Stimulated activated CD8-positive, alpha-beta memory T cell treated with anti-CD3 and anti-CD28 coated beads, Interleukin-15, amount 100 ng/mL, for 4 hours (primary cell): ENCODE measurements at regions not wholly inside any gene's neighbourhood (a gene's known extent, or its start where the extent isn't known, plus 50 kb on each side); places are given as distances from the start of the nearest gene placed in this dataset.
"Not testable (repeated sequence)": the region's sequence is repeated elsewhere in the genome, so short reads cannot be mapped to it uniquely, and the experiment has no call there.

ENCODE experiments used
- DNase-seq, 2 donors: peaks; one replicate each; pipeline ENCODE4 v3.0.0-alpha.2; 2020; ENCODE audit warnings: low read depth in 2 of 2

- no peak for DNase-seq
Measured at GRCh38 chr21:28877318-28877884, 115.3 kb downstream of the LTN1 start.

- DNase-seq = no peak
Measured at GRCh38 chr21:28875078-28875477, 117.6 kb downstream of the LTN1 start.

GRCh38 chr21:28872218-28872617 lies 120.5 kb downstream of the LTN1 start:
- DNase-seq = no peak

DNA sequence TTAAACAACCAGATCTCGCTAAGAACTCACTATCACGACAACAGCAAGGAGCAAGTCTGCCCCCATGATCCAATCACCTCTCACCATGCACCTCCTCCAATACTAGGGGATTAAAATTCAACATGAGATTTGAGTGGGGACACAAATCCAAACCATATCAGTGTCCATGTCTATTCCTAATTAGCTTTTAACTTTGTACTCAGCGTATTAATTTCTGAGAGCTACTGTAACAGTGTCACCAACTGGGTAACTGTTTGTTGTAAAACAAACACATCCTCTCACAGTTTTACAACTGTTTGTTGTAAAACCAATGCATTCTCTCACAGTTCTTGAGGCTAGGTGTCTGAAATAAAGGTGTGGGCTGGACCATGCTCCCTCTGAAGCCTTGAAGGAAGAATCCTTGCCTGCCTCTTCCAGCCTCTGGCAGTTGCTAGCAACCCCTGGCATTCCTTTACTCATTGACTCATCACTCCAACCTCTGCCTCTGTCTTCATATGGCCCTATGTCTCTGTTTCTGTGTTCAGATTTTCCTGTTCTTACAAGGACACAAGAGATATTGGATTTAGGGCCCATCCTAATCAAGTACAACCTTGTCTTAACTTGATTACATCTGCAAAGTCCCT lies 121.2 kb downstream of the LTN1 start:
- DNase-seq = no peak

- DNase-seq = no peak
Measured at GRCh38 chr21:28867401-28867800, 125.3 kb downstream of the LTN1 start.

DNA sequence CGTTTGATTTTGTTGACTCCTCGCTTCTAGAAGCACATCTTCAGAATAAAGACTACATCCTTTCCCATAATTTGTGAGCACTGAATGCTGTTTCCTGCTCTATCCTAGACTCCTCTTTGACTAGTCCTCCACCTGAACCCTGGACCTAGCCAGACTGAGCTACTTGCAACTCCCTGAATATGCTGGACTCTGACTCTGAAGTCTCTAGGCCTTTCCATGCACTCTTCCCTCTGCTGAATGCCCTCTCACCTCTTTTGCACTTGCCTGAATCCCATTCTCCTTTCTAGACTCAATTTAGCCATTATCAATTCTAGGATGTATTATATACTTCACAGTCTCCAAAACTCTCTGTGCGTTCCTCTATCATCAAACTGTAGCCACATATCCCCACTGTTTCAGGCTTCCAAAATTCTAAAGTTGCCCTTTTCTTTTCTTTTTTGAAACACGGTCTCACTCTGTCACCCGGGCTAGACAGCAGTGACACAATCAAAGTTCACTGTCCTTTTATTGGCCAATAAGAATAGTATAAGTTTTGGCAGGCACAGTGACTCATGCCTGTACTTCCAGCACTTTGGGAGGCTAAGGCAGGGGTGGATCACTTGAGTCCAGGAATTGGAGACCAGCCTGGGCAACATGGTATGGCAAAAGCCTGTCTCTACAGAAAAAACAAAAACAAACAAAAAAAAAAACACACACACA lies 127.0 kb downstream of the LTN1 start:
- no peak for DNase-seq

- DNase-seq = no peak
Measured at GRCh38 chr21:28858424-28858823, 134.3 kb downstream of the LTN1 start.

DNA sequence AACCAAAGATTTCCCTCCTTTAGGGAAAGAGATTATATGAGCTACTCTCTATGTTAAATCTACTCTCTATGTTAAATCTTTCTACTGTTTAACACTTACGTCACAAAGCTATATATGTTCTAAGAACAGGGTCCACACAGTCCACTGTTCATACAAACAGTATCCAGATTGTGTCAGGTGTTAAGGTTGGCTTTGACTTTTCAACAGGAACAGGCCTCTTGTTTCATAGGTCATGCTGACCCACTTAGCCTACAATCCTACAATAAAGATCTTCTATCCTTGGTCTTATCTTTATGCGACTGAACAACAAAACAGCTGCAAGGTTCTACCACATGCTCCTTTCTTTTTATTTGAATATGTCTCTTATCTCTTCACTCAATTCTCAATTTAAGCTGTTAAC lies 134.9 kb downstream of the LTN1 start:
- no peak for DNase-seq

DNA sequence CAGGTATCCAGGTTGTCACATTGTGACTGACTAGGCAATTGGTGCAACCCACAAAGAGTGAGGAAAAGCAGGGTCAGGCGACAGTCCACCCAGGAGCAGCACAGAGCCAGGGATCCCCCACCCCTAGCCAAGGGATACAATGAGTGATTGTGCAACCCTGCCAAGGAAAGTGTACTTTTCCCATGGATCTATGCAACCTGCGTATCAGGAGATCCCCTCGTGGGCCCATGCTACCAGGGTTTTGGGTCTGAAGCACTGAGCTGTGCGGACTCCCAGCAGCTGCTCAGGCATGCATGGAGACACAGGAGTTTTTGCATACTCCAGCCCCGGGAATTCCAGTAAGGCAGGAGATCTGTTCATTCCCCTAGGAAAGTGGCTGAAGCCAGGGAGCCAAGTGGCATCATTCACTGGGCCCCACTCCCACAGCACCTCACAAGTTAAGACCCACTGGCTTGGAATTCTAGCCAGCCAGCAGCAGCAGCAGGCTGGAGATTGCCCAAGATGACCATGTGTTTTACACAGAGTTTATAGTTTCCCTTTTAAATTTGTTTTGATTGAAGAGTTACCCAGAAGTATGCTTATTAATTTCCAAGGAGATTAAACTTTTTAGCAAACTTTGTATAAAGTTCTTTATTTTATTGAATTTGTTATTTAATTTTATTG lies 136.0 kb downstream of the LTN1 start:
- no peak for DNase-seq

DNA sequence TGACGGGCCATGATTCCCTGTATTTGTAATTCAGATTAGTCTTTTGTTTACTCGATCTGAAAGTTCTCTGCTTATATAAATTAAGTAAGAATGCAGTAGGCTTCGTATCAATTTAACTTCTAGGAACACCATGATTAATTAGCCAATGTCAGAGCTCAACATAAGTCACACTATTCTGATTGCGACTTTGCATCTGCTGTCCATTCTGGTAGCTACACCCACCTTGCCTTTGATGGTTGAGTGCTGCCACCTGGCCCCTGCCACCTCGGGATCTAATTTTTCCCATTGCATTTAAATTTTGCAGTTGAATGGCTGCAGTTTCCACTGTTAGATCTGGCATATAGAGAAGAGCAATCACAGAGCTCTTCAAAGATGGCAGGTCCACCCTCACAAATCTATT lies 140.0 kb downstream of the LTN1 start:
- no peak for DNase-seq

DNA sequence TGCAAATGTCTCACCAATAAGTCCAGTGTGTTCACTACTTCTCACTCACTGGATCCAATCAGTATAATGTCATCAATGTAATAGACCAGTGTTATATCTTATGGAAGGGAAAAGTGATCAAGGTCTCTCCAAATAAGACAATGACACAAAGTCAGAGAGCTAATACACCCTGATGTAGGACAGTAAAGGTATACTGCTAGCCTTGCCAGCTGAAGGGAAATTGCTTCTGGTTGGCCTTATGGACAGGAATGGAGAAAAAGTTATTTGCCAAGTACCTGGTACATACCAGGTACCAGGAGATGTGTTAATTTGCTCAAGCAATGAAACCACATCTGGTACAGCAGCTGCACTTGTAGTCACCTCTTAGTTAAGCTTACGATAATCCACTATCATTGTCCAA lies 141.0 kb downstream of the LTN1 start:
- DNase-seq = no peak

- not testable (repeated sequence) for DNase-seq
Measured at GRCh38 chr21:28839237-28839636, 153.4 kb downstream of the LTN1 start.

DNA sequence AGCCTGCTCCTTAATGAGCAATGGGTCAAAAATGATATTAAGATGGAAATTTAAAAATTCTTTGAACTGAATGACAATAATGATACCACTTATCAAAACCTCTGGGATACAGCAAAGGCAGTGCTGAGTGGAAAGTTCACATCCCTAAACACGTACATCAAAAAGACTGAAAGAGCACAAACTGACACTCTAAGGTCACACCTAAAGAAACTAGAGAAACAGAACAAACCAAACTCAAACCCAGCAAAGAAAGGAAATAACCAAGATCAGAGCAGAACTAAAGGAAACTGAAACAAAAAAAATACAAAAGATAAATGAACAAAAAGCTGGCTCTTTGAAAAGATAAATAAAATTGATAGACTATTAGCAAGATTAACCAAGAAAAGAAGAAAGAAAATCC lies 155.3 kb downstream of the LTN1 start:
- not testable (repeated sequence) for DNase-seq

GRCh38 chr21:28836588-28836987 lies 156.1 kb downstream of the LTN1 start:
- not testable (repeated sequence) for DNase-seq

- DNase-seq = no peak
Measured at GRCh38 chr21:28834335-28835238, 158.1 kb downstream of the LTN1 start.

GRCh38 chr21:28833609-28834008 lies 159.1 kb downstream of the LTN1 start:
- no peak for DNase-seq

GRCh38 chr21:28833182-28833581 lies 159.5 kb downstream of the LTN1 start:
- DNase-seq = no peak

DNA sequence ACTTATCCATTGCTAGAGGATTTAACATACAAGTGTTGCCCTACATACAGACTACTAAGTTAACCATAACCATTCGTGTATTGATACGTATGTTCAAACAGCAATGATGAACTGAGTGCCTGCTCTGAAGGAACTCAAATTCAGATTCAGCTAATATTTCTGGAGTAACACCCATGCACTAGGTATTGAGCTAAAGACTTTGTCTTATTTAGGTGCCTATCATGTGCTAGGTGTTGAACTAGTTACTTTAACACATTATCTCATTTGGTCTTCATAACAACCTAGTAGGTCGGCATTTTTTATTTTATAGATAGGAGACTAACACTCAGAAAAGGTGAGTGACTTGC lies 160.0 kb downstream of the LTN1 start:
- DNase-seq = no peak

DNA sequence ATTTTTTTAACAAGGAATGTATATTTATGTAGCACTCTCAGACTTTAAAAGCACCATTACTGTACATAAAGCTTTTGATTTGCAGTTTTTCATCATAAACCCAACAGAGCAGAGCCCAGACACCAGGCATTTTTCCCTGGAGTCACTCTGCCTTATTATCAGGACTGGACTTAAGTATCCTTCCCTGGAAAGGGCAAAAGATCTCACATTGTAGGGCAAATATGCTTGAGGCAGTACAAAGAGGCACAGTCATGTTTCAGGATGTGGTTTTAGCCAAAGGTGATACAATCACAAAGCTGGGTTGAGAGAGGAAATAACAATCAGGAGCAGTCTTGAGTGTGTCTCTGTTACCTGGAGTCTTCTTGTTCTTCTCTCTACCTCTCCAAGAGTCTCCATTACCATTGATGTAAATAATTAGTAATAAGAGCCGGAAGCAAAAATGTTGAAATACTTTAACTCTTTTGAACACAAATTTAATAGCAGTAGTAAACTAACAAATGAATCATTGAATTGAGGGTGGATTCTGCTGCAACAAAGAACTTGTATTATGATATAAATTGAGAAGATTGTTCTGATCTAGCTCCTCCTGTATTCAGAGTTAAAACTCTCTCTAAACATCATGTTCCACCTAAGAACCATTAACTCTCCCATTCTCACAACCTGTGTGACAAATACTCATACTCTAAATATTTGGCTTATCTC lies 160.5 kb downstream of the LTN1 start:
- DNase-seq = peak in 1 of 2 donors; percentile 3

DNA sequence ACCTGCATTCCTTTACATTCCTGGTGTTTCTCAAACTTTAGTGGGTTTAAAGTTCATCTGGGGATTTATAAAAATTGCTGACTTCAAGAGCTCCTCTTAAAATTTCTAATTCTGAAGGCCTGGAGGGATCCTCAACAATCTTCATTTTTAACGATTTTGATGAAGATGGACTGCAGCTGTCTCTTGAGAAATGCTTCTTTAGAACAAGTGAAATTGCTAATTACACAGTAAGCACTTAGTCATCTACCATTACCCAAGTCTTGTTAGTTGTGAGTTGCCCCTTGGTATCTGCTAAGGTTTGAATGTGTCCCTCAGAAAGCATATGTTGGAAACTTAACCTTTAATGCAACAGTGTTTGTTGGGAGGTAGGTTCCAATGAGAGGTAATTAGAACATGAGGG lies 163.7 kb downstream of the LTN1 start:
- DNase-seq = no peak

DNA sequence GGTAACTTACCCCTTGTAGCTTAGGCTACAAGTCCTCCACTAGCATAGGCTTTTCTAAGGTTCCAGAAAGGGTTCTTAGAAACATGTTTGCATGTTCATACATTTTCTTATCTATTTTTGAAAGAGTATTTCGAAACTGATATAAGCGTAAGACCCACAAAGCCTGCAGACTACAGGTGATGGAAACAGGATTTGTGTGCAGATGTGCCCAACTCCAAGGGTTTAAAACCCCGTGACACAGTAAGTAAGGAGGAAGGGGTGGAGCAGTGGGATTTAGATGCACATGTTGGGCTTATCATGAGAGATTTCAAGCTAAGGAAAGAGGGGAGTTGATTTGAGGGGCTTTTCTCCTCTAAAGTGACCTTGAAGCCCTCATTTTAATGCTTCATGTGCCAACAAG lies 164.7 kb downstream of the LTN1 start:
- DNase-seq = no peak
